GF-D8 (cell line): ENCODE measurements at regions not wholly inside any gene's neighbourhood (a gene's known extent, or its start where the extent isn't known, plus 50 kb on each side); places are given as distances from the start of the nearest gene placed in this dataset.

ENCODE experiments used
- DNase-seq: peaks from one replicate; lab custom pipeline; 2025; lab: John Stamatoyannopoulos, UW

GRCh38 chr5:165538065-165538464 lies 2032.6 kb downstream of the MAT2B start:
- DNase-seq, result no peak

- peak; percentile 97 for DNase-seq
Measured at GRCh38 chr5:165559645-165560044, 2054.2 kb downstream of the MAT2B start.

GRCh38 chr5:165560648-165561047 lies 2055.2 kb downstream of the MAT2B start:
- DNase-seq, result no peak

GRCh38 chr5:165565911-165566310 lies 2060.5 kb downstream of the MAT2B start:
- no peak for DNase-seq

- no peak for DNase-seq
Measured at GRCh38 chr5:165569551-165569950, 2064.1 kb downstream of the MAT2B start.

GRCh38 chr5:165573445-165573844 lies 2068.0 kb downstream of the MAT2B start:
- no peak for DNase-seq

- DNase-seq, result no peak
Measured at GRCh38 chr5:165574100-165574499, 2068.7 kb downstream of the MAT2B start.

- DNase-seq, result no peak
Measured at GRCh38 chr5:165576678-165577275, 2071.4 kb downstream of the MAT2B start.

- no peak for DNase-seq
Measured at GRCh38 chr5:165579911-165580310, 2074.5 kb downstream of the MAT2B start.

- DNase-seq, result no peak
Measured at GRCh38 chr5:165594693-165595092, 2089.3 kb downstream of the MAT2B start.

- no peak for DNase-seq
Measured at GRCh38 chr5:165602529-165602928, 2097.1 kb downstream of the MAT2B start.

GRCh38 chr5:165607026-165607425 lies 2101.6 kb downstream of the MAT2B start:
- no peak for DNase-seq

- no peak for DNase-seq
Measured at GRCh38 chr5:165609871-165610270, 2104.5 kb downstream of the MAT2B start.

- no peak for DNase-seq
Measured at GRCh38 chr5:165616490-165617405, 2111.3 kb downstream of the MAT2B start.

GRCh38 chr5:165617491-165617890 lies 2112.1 kb downstream of the MAT2B start:
- DNase-seq, result no peak

- no peak for DNase-seq
Measured at GRCh38 chr5:165620394-165620793, 2115.0 kb downstream of the MAT2B start.

GRCh38 chr5:165622864-165623536 lies 2117.6 kb downstream of the MAT2B start:
- no peak for DNase-seq

GRCh38 chr5:165624166-165624946 lies 2118.9 kb downstream of the MAT2B start:
- DNase-seq, result no peak

- no peak for DNase-seq
Measured at GRCh38 chr5:165626161-165626560, 2120.7 kb downstream of the MAT2B start.

GRCh38 chr5:165627548-165628170 lies 2122.2 kb downstream of the MAT2B start:
- DNase-seq, result no peak

- DNase-seq, result no peak
Measured at GRCh38 chr5:165630261-165630778, 2124.9 kb downstream of the MAT2B start.
